HG02588 (cell line): ENCODE measurements at regions not wholly inside any gene's neighbourhood (a gene's known extent, or its start where the extent isn't known, plus 50 kb on each side); places are given as distances from the start of the nearest gene placed in this dataset.
"Not testable (repeated sequence)": the region's sequence is repeated elsewhere in the genome, so short reads cannot be mapped to it uniquely, and the experiment has no call there.

Source experiments
- ATAC-seq: cut with Tn5 transposase; IDR thresholded peaks from one replicate; pipeline ENCODE4 v1.9.1; 2021; ENCODE audit warnings: mild to moderate bottlenecking, moderate library complexity; ENCODE audit not compliant: unreplicated experiment

- ATAC-seq, result no peak
Observed at GRCh38 chr13:89115307-89115706, 1444.1 kb downstream of the SLITRK5 start.

- no peak for ATAC-seq
Observed at GRCh38 chr13:89136678-89137077, 1465.5 kb downstream of the SLITRK5 start.

GRCh38 chr13:89150362-89150761 is 1479.2 kb downstream of the SLITRK5 start:
- ATAC-seq, result no peak

GRCh38 chr13:89153941-89154340 is 1482.8 kb downstream of the SLITRK5 start:
- no peak for ATAC-seq

- ATAC-seq, result no peak
Observed at GRCh38 chr13:89163096-89163495, 1491.9 kb downstream of the SLITRK5 start.

- no peak for ATAC-seq
Observed at GRCh38 chr13:89165685-89166084, 1494.5 kb downstream of the SLITRK5 start.

GRCh38 chr13:89169951-89170350 is 1498.8 kb downstream of the SLITRK5 start:
- ATAC-seq, result no peak

- ATAC-seq, result no peak
Observed at GRCh38 chr13:89181041-89181440, 1509.9 kb downstream of the SLITRK5 start.

GRCh38 chr13:89199138-89199537 is 1528.0 kb downstream of the SLITRK5 start:
- no peak for ATAC-seq

- ATAC-seq, result no peak
Observed at GRCh38 chr13:89204435-89204834, 1533.3 kb downstream of the SLITRK5 start.

- ATAC-seq, result no peak
Observed at GRCh38 chr13:89205856-89206520, 1534.8 kb downstream of the SLITRK5 start.

GRCh38 chr13:89212186-89212585 is 1541.0 kb downstream of the SLITRK5 start:
- no peak for ATAC-seq

GRCh38 chr13:89214185-89214584 is 1543.0 kb downstream of the SLITRK5 start:
- ATAC-seq, result no peak

- ATAC-seq, result not testable (repeated sequence)
Observed at GRCh38 chr13:89215319-89215718, 1544.1 kb downstream of the SLITRK5 start.

- ATAC-seq, result no peak
Observed at GRCh38 chr13:89217813-89218212, 1546.6 kb downstream of the SLITRK5 start.

- ATAC-seq, result no peak
Observed at GRCh38 chr13:89221557-89222158, 1550.5 kb downstream of the SLITRK5 start.

GRCh38 chr13:89227356-89227755 is 1556.2 kb downstream of the SLITRK5 start:
- no peak for ATAC-seq

GRCh38 chr13:89238496-89238895 is 1567.3 kb downstream of the SLITRK5 start:
- no peak for ATAC-seq

- ATAC-seq, result no peak
Observed at GRCh38 chr13:89239361-89240127, 1568.4 kb downstream of the SLITRK5 start.

GRCh38 chr13:89255844-89256406 is 1584.8 kb downstream of the SLITRK5 start:
- no peak for ATAC-seq

GRCh38 chr13:89267734-89268133 is 1596.6 kb downstream of the SLITRK5 start:
- ATAC-seq, result no peak

GRCh38 chr13:89269737-89270136 is 1598.6 kb downstream of the SLITRK5 start:
- ATAC-seq, result no peak
